NB4 (cell line): ENCODE measurements at regions not wholly inside any gene's neighbourhood (a gene's known extent, or its start where the extent isn't known, plus 50 kb on each side); places are given as distances from the start of the nearest gene placed in this dataset.

Source experiments
- DNase-seq: peaks from one replicate; pipeline ENCODE4 v3.0.0; 2010; ENCODE audit warnings: low read depth
- H3K4me3 ChIP-seq: one replicate; pipeline ENCODE4 v1.5.1; 2011; ENCODE audit warnings: mild to moderate bottlenecking, low read depth, low read length, moderate library complexity
- CTCF ChIP-seq: IDR thresholded peaks from one replicate; pipeline ENCODE4 v1.5.1; 2012; ENCODE audit warnings: low read depth, low read length
- MAX ChIP-seq: IDR thresholded peaks from 2 replicates; pipeline ENCODE4 v1.6.1; 2011; ENCODE audit warnings: low read depth, low read length
- MYC ChIP-seq: IDR thresholded peaks from 2 replicates; pipeline ENCODE4 v1.6.1; 2011; ENCODE audit warnings: low read depth, low read length
- POLR2A ChIP-seq: IDR thresholded peaks from 2 replicates; pipeline ENCODE4 v1.6.1; 2011; ENCODE audit warnings: mild to moderate bottlenecking; ENCODE audit not compliant: insufficient read length; ENCODE audit errors: extremely low read depth

GRCh38 chr5:82885627-82886389 is 191.4 kb downstream of the TMEM167A start:
- H3K4me3 ChIP-seq = no peak overlapping the region
- no peak for DNase-seq
- no peak for TF ChIP-seq MYC
- no peak for TF ChIP-seq POLR2A
- no peak for TF ChIP-seq CTCF
- TF ChIP-seq MAX = no peak

- no peak for DNase-seq
- no peak overlapping the region for H3K4me3 ChIP-seq
- no peak for TF ChIP-seq CTCF
- no peak for TF ChIP-seq POLR2A
- no peak for TF ChIP-seq MAX
- no peak for TF ChIP-seq MYC
Measured at GRCh38 chr5:82884821-82885471, 192.2 kb downstream of the TMEM167A start.

DNA sequence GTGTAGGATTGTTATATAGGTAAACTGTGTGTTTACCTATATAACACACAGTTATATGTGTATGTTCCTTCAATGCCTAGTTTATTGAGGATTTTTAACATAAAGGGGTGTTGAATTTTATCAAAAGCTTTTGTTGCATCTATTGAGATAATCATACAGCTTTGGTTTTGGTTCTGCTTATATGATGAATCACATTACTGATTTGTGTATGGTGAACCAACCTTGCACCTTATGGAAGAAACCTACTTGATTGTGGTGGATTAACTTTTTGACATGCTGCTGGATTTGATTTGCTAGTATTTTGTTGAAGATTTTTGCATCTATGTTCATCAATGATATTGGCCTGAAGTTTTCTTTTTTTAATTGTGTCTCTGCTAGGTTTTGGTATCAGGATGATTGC is 194.9 kb downstream of the TMEM167A start:
- H3K4me3 ChIP-seq = no peak overlapping the region
- no peak for TF ChIP-seq MYC
- TF ChIP-seq POLR2A = no peak
- no peak for DNase-seq

- DNase-seq = no peak
- TF ChIP-seq POLR2A (no peak), MYC (no peak), CTCF (no peak), MAX (no peak)
- H3K4me3 ChIP-seq = no peak overlapping the region
Measured at GRCh38 chr5:82881571-82882174, 195.5 kb downstream of the TMEM167A start.

DNA sequence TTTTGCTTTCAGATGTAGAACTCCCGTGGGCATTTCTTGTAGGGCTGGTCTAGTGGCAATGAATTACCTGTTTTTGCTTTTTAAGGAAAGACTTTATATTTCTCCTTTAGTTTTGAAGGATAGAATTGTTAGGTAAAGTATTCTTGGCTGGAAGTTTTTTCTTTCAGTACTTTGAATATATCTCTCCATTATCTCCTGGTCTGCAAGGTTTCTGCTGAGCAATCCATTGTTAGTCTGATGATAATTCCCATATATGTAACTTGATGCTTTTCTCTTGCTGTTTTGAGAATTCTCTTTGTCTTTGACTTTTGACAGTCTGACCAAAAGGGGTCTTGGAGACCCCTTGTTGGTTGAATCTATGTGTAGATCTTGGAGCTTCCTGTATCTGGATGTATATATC is 198.1 kb downstream of the TMEM167A start:
- no peak for DNase-seq

More for the DNA sequence above, 198.1 kb downstream of the TMEM167A start:
- TF ChIP-seq MAX = no peak
- TF ChIP-seq MYC = no peak
- TF ChIP-seq POLR2A = no peak
- TF ChIP-seq CTCF = no peak
- no peak overlapping the region for H3K4me3 ChIP-seq
